HG02588 (cell line): ENCODE measurements at regions not wholly inside any gene's neighbourhood (a gene's known extent, or its start where the extent isn't known, plus 50 kb on each side); places are given as distances from the start of the nearest gene placed in this dataset.
"Not testable (repeated sequence)": the region's sequence is repeated elsewhere in the genome, so short reads cannot be mapped to it uniquely, and the experiment has no call there.

Experiments used
- ATAC-seq: cut with Tn5 transposase; IDR thresholded peaks from one replicate; pipeline ENCODE4 v1.9.1; 2021; ENCODE audit warnings: mild to moderate bottlenecking, moderate library complexity; ENCODE audit not compliant: unreplicated experiment

DNA sequence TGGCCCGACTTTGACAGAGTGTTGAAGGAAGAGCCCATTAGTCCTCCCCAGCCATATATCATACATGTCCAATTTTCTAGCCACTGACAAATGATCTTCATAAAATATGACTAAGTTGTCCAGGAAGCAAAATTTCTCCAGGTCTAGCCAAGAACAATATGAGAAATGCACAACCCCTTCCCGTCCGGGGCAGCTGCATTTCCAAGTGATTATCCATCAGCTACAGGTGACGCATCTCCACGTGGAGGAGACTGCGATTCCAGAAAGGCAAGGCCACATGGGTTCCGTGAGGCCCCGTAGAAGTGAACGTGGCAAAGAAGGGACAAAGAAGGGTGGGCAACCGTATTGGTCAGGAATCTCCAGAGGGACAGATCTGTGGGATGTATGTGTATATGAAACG is 118.6 kb downstream of the ATP6V0E2 start:
- ATAC-seq = not testable (repeated sequence)

DNA sequence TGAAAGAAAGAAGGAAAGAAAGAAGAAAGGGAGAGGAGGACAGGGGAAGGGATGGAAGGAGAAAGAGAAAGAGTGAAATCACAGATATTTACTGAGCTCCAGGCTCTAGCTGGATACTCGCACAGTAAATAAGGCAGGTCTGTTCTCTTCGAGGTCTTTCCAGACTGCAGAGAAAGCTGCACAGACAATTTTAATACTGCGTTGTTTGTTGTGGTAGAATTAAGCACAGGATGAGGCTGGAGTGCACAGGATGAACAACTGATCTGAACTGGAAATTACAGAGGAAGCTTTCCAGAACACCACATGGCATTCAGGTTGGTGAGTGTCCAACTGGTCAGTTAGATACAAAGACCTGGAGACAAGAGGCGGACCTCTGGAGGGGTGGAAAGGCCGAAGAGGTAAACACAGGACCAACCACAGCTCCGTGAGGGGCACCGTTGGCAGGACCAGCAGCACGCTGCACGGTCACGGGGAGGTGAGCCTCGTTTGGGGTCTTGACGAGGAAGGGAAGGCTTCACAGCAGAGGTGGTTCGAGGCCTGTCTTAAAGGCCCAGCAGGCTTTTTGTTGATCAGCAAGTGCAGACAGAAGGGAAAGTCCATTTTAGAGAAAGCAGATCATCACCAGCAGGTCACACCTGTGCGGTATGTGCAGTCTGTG is 121.7 kb downstream of the ATP6V0E2 start:
- ATAC-seq = not testable (repeated sequence)

DNA sequence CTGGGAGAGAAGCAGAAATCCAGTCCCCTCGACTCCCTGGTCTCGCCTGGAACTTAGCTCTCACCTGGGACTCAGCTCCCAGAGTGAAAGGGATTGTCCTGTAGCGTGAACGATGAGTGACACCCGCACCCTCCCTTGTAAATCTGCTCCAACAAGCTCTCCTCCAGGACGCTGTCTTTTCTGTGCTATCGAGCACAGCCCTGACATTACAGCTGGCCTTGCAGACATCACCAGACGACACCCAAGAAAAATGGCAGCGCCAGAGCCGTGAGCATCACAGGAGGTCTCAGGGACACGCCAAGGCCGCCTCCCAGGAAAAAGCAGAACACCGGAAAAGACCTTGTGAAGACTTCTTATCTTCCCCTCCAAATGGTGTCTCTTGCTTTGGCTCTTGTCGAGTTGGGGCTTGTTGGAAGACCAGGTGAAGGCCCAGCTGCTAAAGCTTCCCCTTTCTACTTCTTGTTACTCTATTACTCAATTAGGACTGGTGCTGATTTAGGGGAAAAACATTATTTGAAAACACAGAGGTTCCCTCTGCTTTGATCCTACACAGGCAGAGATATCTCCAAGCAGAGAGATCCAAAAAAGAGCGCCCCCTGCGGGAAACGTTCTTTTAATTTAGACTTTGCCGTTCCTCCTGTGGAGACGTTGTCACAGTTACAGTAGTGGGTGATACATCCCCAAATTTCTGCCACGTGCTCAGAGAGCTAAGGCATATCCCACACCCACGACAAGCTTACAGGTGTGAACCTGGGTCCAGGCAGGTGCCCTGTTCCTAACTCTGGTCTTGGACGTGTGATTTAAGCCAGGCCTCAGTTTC is 127.2 kb downstream of the ATP6V0E2 start:
- not testable (repeated sequence) for ATAC-seq

DNA sequence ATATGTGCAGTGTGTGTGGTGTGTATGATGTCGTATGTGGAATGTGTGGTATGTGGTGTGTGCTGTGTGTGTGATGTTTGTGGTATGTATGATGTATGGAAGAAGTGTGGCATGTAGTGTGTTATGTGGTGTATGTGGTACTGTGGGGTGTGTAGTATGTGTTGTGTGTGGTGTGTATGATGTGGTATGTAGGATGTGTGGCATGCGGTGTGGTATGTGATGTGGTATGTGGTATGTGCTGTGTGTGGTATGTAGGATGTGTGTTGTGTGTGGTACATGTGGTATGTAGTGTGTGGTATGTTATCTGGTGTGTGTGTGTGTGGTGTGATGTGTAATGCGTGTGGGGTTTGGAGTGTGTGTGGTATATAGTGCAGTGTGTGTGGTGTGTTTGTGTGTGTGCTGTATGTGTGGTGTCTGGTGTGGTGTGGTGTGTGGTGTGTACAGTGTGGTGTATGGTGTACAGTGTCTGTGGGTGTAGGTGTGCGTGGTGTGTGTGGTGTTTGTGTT is 129.6 kb downstream of the ATP6V0E2 start:
- no peak for ATAC-seq

DNA sequence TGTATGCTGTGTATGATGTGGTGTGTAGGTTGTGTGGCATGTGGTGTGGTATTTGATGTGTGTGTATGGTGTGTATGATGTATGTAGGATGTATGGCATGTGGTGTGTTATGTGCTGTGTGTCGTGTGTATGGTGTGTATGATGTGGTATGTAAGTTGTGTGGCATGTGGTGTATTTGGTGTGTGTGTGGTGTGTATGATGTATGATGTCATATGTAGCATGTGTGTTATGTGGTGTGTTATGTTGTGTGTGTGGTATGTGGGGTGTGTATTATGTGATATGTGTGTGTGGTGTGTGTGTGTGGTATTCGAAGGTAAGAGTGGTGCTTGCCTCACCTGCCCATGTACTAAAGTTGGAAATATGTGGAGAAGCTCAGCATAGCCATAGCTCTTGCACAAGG is 130.2 kb downstream of the ATP6V0E2 start:
- ATAC-seq = not testable (repeated sequence)

DNA sequence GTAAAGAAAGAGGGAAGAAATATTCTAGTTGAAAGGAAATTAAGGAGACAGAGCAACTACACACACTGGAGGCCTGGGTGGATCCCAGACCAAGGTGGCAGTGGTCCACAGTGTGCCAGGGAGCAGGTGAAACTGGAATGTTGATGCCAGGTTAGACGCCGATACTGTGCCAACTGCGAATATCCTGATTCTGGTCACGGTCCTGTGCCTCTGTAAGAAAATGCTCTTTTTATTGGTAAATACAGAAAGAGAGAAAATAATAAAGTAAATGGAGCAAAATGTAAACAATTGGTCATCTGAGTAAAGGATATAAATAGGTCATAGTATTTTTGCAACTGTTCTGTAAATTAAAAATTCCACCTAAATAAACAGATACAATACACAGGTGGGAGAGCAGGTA is 131.1 kb downstream of the ATP6V0E2 start:
- ATAC-seq = not testable (repeated sequence)

DNA sequence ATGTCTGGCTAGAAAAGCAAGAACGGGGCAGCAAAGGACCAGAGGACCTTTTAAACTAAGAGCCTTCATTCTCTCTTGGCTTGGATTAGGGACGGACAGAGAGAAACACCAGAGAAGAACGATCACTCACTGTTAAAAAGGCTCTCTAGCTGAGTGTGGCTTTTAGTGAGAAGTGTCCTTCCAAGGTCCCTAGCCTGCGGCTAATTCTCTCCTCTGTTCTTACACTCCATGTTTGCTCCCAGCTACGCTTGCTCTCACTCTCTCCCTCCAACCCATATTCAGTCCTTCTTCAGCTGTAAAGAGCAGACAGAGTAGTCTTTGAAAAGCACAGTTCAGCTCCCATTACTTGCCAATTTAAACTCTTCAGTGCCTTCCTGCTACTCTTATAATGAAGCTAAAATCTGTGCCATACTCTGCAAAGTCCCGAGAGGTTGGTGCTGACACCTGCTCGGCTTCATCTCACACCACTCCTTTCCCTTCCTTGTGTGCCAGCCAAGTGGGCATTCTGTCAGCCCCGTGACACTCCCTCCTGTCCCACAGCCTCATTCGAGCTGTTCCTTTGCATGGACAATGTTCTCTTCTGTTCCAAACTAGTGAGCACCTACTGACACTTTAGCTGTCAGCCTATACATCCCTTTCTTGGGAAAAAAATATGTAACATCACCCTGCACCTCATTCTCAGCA is 136.0 kb downstream of the ATP6V0E2 start:
- ATAC-seq = not testable (repeated sequence)

DNA sequence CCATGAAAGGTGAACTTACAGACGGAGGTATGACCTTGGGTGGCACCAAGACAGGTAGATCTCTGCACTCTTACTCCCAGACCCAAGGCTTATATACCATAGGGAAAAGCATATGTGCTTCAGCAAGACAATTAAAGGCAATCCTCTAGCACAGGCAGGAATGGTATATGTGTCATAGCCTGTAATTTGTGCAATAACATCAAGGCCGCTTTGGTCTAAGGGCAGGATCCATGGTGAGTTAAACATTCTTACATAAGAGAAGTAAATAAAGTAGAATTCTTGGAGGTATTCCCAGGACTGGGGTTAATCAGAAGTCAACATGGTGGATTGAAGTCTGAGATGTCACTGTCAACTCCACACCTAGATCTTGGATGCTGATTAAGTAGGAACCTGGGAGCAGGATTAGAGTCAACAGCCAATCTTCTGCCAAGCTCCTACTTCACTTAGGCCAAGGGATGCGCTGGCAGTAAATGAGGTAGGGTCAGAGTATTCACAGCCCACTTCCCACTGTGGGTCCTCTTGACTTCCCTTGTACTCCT is 143.0 kb downstream of the ATP6V0E2 start:
- not testable (repeated sequence) for ATAC-seq

DNA sequence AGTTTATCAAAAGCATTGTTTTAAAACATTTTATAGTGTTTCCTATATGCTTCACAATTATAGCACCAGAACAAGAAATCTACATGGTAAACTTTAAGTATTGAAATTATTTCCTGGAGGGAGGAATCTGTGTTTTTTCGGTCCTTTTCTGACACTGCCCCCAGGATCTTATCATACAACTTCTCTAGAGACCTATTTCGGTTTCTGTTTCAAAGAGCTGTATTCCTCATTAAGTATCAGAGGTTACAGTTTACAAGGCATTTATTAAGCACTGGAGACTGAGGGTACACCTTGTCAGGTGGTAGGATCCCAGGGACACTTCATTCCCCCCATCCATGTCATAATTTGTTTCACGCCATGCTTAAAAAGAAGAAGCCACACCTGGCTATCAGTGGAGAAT is 146.4 kb downstream of the ATP6V0E2 start:
- not testable (repeated sequence) for ATAC-seq

DNA sequence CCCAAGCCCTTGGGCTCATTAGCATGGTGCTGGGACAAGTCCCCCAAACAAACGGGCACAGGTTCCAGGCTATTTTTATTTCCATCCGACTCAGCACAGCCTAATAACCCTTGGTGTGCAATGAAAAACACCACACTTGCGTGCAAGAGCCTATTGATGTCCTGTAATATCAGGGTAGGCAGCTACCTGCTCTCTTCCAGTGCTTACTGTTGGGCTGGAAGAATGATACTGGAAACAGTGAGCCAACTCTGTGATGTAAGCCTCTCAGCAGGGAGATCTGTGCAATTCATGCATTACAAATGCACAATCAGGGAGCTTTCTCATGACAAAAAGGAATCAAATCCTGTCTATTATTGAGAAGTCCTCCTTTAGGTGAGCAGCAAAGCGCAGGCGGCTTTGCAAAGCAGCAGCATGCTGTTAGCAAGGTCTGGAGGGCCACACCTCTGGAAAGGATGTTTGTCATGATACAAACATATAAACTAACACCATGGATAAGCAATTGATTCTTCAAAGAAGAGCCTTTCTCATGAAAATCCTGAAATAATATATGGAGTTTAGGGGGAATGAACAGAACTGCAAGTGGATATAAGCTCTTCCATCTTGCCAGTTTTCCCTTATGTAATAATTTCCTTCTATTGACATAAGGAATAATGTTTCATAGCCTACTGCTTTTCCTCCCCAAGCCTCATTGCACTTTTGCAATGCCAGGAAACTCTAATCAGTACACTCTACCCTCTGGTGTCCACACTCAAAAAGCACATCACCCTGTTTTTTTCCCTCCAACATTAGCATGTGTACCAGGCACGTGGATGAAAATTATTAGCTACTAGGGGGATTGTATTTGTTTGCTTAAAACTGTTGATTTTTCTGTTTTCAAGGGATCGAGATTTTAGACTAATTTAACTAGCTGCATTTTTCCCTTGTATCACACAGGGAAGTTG is 151.1 kb downstream of the ATP6V0E2 start:
- not testable (repeated sequence) for ATAC-seq

DNA sequence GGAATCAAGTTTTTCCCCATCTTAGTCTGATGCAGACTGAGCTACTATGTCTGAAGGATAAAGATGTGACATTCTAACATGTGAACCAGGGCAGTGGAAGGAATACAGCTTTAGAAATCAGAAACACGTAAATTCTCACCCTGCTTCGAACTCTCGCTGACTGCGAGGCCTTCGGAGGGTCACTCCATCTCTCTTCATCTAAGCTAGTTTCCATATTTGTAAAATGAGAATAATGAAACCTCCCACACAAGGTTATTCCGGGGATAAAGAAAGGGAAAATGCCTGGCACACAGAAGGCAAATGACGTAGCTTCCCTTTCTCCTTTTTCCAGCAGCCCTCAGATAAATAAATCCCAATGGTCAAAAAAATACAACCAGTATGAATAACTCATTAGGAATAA is 152.0 kb downstream of the ATP6V0E2 start:
- not testable (repeated sequence) for ATAC-seq

DNA sequence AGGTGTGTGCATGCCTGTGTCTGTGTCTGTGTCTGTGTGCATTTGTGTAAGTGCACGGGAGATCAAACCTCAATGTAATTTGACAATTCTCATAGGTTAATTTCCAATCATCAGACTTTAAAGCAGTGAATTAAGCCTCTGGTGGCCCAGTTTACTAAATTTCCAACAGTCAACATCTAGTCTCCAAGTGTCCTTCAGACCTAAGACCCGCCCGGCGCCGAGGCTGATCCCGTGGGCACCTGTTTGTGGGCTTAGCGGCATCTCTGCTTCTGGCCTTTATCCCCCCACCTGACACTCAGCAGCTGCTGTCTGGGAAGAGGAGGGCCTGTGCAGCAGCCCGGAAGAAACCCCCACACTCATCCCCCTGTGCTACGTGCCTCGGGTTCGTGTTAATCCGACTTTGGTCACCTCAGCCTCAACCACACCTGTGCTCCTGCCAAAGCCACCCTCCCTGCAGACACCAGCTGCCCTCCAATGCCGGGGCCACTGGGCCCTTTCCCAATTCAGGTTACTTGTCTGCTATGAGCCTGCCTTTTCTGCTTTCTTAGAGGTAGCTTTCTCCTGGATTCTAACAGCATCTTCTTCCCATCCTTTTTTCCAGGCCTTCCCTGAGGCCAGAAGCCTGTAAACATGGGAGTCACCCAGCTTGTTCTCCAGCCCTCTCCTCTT is 154.7 kb downstream of the ATP6V0E2 start:
- ATAC-seq = not testable (repeated sequence)

DNA sequence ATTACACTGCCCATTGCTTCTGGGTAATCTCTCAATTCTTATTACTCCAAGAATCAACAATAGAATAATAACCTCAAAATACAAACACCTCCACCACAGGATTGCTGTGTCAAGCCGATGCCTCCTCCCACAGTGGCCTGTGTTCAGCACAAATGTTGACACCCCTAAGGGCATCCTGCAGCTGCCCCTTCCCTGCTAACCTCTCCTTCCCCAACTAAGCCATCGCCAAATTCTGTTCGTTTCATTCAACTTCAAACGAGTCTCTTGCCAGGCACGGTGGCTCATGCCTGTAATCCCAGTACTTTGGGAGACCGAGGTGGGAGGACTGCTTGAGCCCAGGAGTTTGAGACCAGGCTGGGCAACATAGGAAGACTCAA is 155.2 kb downstream of the ATP6V0E2 start:
- not testable (repeated sequence) for ATAC-seq

DNA sequence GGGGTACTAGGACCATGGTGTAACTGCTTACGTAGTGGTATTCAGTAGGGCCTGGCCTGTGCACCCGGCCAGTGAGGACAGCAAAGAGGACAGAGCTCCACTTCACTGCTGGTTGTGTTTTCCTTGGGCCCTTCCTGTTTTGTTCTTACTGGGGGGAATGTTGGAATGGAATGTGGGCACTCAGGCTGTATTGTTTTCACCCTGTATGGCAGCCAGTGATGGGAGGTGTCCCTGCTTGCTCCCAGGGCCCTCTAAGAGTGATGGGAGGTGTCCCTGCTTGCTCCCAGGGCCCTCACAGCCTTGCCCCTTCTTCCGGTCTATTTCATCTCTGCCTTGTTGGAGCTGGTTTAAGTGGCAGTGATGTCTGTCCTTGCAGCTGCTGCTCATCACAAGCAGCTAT is 158.0 kb downstream of the ATP6V0E2 start:
- ATAC-seq = not testable (repeated sequence)

DNA sequence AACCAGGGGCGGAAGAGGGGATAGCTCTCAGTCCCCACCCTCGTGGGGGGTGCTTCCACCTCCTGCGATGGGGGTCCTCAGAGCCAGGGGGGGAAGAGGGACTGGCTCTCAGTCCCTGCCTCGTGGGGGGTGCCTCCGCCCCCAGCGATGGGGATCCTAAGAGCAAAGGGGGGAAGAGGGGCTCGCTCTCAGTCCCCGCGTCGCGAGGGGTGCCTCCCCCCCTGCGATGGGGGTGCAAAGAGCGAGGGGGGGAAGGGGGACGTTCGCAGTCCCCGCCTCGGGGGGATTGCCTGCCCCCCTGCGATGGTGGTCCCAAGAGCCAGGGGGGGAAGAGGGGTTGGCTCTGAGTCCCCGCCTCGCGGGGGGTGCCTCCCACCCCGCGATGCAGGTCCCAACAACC is 159.9 kb downstream of the ATP6V0E2 start:
- ATAC-seq = not testable (repeated sequence)

DNA sequence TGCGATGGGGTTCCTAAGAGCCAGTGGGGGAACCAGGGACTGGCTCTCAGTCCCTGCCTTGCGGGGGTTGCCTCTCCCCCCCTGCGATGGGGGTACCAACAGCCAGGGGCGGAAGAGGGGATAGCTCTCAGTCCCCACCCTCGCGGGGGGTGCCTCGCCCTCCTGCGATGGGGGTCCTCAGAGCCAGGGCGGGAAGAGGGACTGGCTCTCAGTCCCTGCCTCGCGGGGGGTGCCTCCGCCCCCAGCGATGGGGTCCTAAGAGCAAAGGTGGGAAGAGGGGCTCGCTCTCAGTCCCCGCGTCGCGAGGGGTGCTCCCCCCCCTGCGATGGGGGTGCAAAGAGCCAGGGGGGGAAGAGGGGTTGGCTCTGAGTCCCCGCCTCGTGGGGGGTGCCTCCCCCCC is 162.0 kb downstream of the ATP6V0E2 start:
- not testable (repeated sequence) for ATAC-seq

DNA sequence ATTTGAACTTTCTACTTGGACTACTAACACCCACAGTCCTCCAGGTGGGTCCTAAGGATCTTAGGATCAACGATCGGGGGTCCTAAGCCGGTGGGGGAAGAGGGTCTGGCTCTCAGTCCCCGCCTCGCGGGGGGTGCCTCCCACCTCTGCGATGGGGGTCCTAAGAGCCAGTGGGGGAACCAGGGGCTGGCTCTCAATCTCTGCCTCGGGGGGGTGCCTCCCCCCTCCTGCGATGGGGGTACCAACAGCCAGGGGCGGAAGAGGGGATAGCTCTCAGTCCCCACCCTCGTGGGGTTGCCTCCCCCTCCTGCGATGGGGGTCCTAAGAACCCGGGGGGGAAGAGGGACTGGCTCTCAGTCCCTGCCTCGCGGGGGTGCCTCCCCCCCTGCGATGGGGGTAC is 165.3 kb downstream of the ATP6V0E2 start:
- not testable (repeated sequence) for ATAC-seq

DNA sequence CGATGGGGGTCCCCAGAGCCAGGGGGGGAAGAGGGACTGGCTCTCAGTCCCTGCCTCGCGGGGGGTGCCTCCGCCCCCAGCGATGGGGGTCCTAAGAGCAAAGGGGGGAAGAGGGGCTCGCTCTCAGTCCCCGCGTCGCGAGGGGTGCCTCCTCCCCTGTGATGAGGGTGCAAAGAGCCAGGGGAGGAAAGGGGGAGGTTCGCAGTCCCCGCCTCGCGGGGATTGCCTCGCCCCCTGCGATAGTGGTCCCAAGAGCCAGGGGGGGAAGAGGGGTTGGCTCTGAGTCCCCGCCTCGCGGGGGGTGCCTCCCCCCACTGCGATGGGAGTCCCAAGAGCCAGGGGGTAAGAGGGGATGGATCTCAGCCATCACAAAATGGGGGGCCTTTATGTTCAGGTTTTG is 168.5 kb downstream of the ATP6V0E2 start:
- ATAC-seq = not testable (repeated sequence)

DNA sequence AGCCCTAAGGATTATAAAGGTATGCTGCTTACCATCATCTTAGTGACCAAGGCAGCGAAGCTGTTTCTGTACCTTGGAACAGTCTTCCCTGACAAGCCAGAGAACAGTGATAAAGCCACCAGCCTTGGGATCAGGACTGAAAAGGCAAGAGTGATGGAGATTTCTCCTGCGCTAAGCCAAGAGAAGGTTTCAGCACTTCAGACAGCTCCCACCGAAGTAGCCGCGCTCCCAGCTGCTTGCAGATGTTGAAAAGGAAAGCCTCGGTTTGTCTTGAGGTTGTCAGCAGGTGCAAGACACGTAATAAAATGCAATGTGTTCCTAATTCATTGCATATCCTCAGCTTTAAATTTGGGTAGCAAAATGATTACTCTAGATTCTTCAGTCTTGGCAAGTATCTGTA is 171.0 kb downstream of the ATP6V0E2 start:
- not testable (repeated sequence) for ATAC-seq
